Stimulated activated naive CD8-positive, alpha-beta T cell treated with anti-CD3 and anti-CD28 coated beads, Interleukin-15, Interleukin-2, amounts not matched to agents 100 ng/mL and 50 ng/mL, for 24 hours (primary cell): ENCODE measurements at regions not wholly inside any gene's neighbourhood (a gene's known extent, or its start where the extent isn't known, plus 50 kb on each side); places are given as distances from the start of the nearest gene placed in this dataset.

Source experiments
- H3K27ac Mint-ChIP-seq: one replicate; pipeline ENCODE4 v1.8.0; 2021; ENCODE audit warnings: mild to moderate bottlenecking, mixed read lengths
- H3K27me3 Mint-ChIP-seq: one replicate; pipeline ENCODE4 v1.8.0; 2021; ENCODE audit warnings: mixed read lengths
- H3K36me3 Mint-ChIP-seq: one replicate; pipeline ENCODE4 v1.8.0; 2021; ENCODE audit warnings: low read depth, mixed read lengths
- H3K4me1 Mint-ChIP-seq: one replicate; pipeline ENCODE4 v1.8.0; 2021; ENCODE audit warnings: low read depth, mixed read lengths
- H3K4me3 Mint-ChIP-seq: one replicate; pipeline ENCODE4 v1.8.0; 2021; ENCODE audit warnings: mild to moderate bottlenecking, mixed read lengths
- H3K9me3 Mint-ChIP-seq: one replicate; pipeline ENCODE4 v1.8.0; 2021; ENCODE audit warnings: mixed read lengths

DNA sequence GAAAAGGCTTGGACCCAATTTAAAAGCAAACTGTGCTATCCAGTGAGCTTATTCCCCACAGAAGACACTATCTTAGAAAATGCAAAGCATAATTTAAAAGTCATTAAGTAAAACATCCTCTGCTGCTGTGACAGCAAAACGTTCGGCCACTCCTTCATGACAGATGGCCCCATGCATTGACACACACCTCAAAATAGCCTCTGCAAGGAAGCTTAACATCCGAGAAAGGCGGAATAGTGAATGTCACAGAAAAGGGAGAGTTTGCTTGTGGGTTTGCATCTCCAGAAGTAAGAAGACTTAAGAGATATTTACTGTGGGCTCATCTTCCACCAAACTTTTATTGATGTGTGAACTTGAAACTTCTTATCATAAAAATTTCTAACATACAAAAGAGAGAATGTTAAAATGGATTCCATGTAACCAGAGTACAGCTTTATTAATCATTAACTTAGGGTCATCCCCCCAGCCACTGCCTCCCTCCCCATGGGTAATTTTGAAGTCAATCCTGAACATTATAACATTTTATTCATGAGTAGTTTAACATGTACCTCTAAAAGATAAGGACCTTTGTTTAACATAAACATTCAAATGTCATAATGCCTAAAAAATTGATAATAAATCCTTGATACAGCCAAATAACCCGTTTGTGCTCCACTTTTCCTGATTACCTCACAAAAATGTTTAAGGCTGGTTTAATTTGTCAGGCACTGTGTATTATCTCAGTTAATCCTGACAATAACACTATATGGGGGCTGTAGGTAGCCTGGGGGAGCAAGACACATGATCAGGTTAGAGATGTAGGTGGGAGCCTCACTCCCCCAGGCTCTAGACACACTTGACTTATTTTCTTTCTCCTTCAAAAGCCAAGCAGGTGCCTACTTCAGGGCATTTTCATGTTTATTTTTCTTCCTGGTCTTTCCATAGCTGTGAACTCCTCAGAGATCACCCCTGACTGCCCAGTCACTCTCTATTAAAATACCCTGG, 119.7 kb upstream of the TMCC3 start:
- Mint-ChIP-seq H3K4me3 (no peak overlapping the region), H3K9me3 (no peaks in the 10 kb centered on the region), H3K4me1 (peaks cover 18% of the 10 kb centered on the region), H3K36me3 (no peaks in the 10 kb centered on the region), H3K27ac (no peak overlapping the region), H3K27me3 (peaks cover 27% of the 10 kb centered on the region)

DNA sequence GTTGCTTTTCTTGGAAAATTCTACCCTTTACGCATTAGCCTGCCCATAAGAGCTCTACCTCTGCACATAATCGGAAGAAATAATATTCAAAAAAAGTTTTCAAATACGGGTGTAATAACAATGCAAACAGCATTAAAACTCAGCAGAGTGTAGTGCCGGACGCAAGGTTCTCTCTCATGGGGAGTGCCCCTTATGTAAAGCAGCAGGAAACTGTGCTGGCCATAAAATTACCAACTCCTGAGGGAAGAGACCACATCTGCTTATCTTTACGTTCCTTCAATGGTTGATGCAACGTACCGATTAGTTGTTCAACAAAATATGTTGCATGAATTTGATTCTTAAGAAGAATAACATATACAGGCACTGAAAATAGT, 118.7 kb upstream of the TMCC3 start:
- H3K9me3 Mint-ChIP-seq = no peaks in the 10 kb centered on the region

DNA sequence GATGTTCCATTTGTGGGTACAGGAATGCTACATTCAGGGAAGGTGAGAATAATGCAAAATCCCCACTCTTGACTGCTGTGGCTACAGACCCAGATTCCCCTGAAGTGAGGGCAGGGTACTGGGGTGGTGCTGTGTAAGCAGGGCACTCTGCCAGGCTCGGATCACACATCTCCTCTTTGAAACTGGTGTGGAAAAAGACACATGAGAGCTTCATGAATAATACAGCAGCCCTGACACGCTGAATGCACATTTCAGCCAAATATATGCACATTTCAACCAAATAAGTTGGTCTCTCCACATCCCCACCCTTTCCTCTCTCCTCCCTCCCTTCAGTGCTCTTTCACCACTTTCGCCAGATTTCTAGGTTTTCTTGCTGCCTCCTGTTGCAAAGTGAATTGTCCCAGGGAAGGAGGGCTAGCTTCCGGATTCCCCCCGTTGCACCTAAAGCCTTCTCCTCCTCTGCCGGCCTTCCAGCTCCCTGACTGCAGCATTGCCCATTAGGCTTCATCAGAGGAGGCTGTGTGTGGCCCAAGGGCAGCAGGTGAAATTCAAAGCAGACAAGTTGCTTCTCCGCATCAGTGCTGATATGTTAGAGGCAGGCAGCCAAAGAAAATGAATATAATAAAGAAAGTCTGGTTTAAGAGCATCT, 118.2 kb upstream of the TMCC3 start:
- Mint-ChIP-seq H3K27ac (no peak overlapping the region), H3K36me3 (no peaks in the 10 kb centered on the region), H3K9me3 (no peaks in the 10 kb centered on the region), H3K4me3 (peak overlapping the region; percentile 40), H3K4me1 (peaks cover 18% of the 10 kb centered on the region), H3K27me3 (peaks cover 27% of the 10 kb centered on the region)

More for the DNA sequence above, 118.7 kb upstream of the TMCC3 start:
- Mint-ChIP-seq H3K4me3 (peak overlapping the region; percentile 40), H3K4me1 (peaks cover 18% of the 10 kb centered on the region), H3K27me3 (peaks cover 27% of the 10 kb centered on the region), H3K36me3 (no peaks in the 10 kb centered on the region), H3K27ac (no peak overlapping the region)

DNA sequence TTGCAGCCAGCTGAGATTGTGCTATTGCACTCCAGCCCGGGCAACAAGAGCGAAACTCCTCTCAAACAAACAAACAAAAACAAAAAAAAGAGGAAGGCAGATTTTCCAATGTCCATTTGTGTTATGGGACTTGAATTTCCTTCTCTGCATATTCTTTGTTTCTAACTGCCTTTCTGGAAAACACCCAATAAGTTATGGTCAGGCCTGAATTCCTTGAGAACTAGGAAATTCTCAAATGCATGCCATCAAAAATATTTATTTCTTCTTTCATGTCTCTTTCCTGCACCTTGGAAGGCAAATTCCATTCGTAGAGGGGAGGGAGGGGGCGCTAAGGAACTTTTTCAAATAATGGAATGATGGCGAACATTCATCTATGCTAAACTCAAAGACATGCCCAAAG, 117.6 kb upstream of the TMCC3 start:
- no peak overlapping the region for H3K27ac Mint-ChIP-seq
- H3K4me1 Mint-ChIP-seq = peaks cover 20% of the 10 kb centered on the region
- no peaks in the 10 kb centered on the region for H3K9me3 Mint-ChIP-seq
- H3K36me3 Mint-ChIP-seq = no peaks in the 10 kb centered on the region
- H3K27me3 Mint-ChIP-seq = peaks cover 27% of the 10 kb centered on the region
- no peak overlapping the region for H3K4me3 Mint-ChIP-seq

DNA sequence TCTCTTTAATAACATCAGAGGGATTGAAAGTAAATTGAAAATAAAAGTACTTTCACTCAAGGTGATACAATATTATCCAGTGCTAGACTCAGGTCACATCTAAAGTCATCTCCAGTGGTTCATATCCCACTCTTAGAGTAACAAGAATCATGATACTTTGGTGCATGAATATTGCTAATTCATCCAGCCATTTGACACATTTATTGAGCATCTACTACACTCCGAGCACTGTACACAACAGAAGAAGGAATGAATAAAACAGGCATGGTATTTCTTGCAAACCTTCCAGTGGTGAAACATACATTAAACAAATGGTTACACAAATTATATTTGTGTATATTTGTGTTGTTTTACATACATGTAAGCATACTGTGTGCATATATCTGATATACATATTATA, 116.0 kb upstream of the TMCC3 start:
- Mint-ChIP-seq H3K4me1 (peaks cover 26% of the 10 kb centered on the region), H3K4me3 (no peak overlapping the region), H3K9me3 (no peaks in the 10 kb centered on the region), H3K27ac (no peak overlapping the region), H3K36me3 (no peaks in the 10 kb centered on the region), H3K27me3 (peaks cover 24% of the 10 kb centered on the region)

DNA sequence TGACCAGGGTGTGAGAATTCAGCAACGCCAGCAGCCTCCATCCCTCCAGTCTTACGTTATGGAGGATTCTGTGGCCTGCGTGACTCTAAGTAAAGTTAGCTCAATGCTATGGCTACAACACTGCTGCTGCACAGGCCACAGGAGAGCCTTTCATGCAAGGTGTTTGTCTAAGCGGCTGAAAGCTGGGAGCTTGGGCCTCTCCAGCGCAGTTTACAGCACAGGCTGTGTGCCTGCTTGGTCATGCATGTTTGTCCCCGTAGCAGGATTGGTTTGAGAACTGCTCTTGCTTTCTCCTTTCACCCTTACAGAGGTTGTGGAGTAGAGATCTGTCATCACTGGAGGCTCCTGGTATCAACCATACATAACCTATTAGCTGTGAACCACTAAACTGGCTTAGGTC, 113.1 kb upstream of the TMCC3 start:
- peaks cover 12% of the 10 kb centered on the region for H3K4me1 Mint-ChIP-seq
- H3K9me3 Mint-ChIP-seq = no peaks in the 10 kb centered on the region
- H3K4me3 Mint-ChIP-seq = no peak overlapping the region
- peaks cover 8% of the 10 kb centered on the region for H3K27me3 Mint-ChIP-seq
- H3K36me3 Mint-ChIP-seq = no peaks in the 10 kb centered on the region
- no peak overlapping the region for H3K27ac Mint-ChIP-seq

DNA sequence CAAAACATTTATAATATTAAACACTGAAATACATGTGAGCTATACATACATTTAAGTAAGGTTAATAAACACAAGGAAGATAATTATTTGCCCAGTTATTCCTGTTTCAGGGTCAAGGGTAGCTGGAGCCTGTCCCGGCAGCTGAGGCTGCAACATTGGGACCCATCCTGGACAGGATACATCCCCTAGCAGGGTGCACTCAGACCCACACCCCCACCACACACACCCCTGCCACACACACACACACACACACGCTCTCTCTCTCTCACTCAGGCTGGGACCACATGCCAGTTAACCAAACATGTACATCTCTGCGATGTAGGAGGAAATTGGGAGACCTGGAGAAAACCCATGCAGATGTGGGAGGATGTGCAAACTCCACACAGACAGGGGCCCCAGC, 112.6 kb upstream of the TMCC3 start:
- Mint-ChIP-seq H3K36me3 (no peaks in the 10 kb centered on the region), H3K27ac (no peak overlapping the region)

DNA sequence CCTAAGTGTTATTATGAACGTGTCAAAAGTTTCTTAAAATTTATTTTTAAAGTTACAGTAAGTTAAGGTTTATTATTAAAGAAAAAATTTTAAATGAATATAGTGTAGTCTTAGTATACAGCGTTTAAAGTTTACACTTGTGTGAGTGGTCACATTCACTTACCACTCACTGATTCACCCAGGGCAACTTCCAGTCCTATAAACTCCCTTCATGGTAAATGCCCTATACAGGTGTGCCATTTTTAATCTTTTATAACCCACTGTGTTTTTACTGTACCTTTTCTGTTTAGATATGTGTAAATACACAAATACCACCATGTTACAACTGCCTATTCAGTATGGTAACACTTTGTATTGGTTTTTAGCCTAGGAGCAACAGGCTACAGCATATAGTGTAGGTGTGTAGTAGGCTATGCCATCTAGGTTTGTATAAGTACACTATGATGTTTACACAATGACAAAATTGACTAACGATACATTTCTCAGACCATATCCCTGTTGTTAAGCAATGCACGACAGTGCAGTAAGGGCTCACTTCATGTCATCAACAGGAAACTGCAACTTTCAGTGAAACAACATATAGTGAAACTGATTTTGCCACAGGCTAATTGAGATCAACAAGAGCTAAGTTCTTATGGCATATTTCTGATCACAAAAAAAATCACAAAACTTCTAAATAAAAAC, 112.0 kb upstream of the TMCC3 start:
- Mint-ChIP-seq H3K36me3 (no peaks in the 10 kb centered on the region), H3K4me1 (peaks cover 11% of the 10 kb centered on the region), H3K4me3 (no peak overlapping the region), H3K9me3 (no peaks in the 10 kb centered on the region), H3K27me3 (peaks cover 8% of the 10 kb centered on the region), H3K27ac (no peak overlapping the region)

More for the DNA sequence above, 112.6 kb upstream of the TMCC3 start:
- peaks cover 11% of the 10 kb centered on the region for H3K4me1 Mint-ChIP-seq
- no peak overlapping the region for H3K4me3 Mint-ChIP-seq
- peaks cover 8% of the 10 kb centered on the region for H3K27me3 Mint-ChIP-seq
- H3K9me3 Mint-ChIP-seq = no peaks in the 10 kb centered on the region

DNA sequence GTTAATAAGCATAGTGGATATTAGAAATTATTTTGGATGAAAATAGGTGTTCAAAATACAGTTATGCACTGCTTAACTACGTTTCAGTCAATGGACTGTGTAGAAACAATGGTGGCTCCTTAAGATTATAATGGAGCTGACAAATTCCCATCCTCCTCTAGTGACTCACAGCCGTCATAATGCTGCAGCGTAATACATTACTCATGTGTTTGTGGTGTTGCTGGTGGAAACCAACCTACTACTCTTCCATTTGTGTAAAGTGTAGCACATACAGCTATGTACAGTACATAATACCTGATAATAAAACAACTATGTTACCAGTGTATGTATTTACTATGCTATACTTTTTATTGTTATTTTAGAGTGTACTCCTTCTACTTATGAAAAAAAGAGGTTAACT, 111.2 kb upstream of the TMCC3 start:
- H3K27me3 Mint-ChIP-seq = peaks cover 4% of the 10 kb centered on the region
- H3K27ac Mint-ChIP-seq = no peak overlapping the region
- no peaks in the 10 kb centered on the region for H3K9me3 Mint-ChIP-seq
- H3K36me3 Mint-ChIP-seq = no peaks in the 10 kb centered on the region
- H3K4me3 Mint-ChIP-seq = no peak overlapping the region
- peaks cover 11% of the 10 kb centered on the region for H3K4me1 Mint-ChIP-seq

DNA sequence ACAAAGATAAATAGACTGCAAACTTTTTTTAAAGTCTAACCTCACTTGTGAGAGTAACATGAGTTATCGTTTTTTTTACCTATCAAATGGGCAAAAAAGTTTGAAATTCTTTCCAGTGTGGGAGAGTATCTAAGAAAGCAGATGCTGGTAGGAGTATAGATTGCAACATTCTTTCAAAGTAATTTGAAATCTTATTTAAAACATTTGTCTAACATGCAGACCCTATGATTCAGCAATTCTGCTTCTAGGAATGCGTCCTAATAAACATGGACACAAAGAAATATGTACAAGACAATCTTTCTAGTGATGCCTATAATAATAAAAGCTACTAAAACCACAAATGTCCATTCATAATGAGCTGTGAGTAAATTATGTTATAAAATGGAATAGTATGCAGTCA, 110.4 kb upstream of the TMCC3 start:
- Mint-ChIP-seq H3K36me3 (no peaks in the 10 kb centered on the region), H3K9me3 (no peaks in the 10 kb centered on the region), H3K27me3 (no peaks in the 10 kb centered on the region), H3K27ac (no peak overlapping the region), H3K4me1 (peaks cover 8% of the 10 kb centered on the region), H3K4me3 (no peak overlapping the region)

DNA sequence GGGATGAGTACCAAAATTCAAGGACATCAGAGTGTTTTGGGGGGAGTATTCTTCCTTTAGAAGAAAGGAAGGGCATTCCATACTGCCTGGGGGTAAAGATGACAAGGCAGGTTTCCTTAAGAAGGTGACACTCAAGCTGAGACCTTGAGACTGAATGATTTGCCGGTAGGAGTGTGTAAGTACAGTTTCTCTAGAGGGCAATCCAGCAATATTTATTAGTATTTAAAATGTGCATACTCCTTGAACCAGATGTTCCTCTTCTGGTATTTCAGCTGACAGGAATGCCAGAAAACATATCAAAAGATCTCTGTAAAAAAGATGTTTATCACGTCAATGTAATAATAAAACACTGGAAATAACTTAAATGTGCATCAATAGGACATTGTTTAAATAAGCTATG, 106.4 kb upstream of the TMCC3 start:
- Mint-ChIP-seq H3K36me3 (no peaks in the 10 kb centered on the region), H3K4me3 (no peak overlapping the region), H3K9me3 (no peaks in the 10 kb centered on the region), H3K27me3 (peaks cover 4% of the 10 kb centered on the region), H3K4me1 (no peaks in the 10 kb centered on the region), H3K27ac (no peak overlapping the region)

DNA sequence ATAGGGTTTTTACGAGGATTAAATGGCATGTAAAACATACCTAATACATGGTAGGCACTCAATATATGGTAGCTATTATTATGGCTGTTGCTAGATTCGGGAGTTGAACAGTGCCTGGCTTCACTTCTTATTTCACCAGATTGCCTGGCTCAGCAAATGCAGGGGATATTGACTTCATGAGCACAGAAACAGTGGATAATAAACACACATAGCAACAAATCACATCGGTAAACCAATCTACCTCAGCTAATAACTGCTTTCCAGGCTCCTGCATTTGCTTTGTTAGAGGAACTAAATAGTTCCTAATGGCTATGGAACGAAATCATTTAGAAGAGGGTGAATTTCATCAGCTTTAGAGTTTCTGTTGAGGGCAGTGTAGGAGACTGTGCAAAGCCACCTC, 105.2 kb upstream of the TMCC3 start:
- H3K36me3 Mint-ChIP-seq = no peaks in the 10 kb centered on the region
- H3K9me3 Mint-ChIP-seq = no peaks in the 10 kb centered on the region
- H3K27me3 Mint-ChIP-seq = peaks cover 4% of the 10 kb centered on the region
- H3K4me3 Mint-ChIP-seq = no peak overlapping the region
- H3K4me1 Mint-ChIP-seq = no peaks in the 10 kb centered on the region
- H3K27ac Mint-ChIP-seq = no peak overlapping the region

DNA sequence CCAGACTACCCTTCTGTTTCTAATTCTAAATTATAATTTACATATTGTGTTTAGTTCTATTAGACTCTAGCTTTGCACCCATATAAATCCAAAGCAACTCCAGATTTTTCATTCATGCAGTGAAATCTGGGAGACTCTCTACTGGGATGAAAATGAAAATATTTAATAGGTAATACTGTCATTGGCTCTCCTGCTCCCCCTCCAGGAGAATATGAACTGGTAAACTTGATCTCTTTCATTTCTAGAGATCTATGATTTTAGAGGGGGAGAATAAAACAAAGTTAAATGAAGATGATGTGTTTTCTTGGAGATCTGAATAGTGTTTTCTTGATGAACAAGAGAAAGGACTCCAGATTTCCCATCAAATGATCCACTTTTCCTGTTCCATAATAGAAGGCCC, 104.3 kb upstream of the TMCC3 start:
- no peaks in the 10 kb centered on the region for H3K9me3 Mint-ChIP-seq
- peaks cover 4% of the 10 kb centered on the region for H3K27me3 Mint-ChIP-seq
- H3K4me3 Mint-ChIP-seq = no peak overlapping the region
- H3K27ac Mint-ChIP-seq = no peak overlapping the region
- H3K4me1 Mint-ChIP-seq = no peaks in the 10 kb centered on the region
- no peaks in the 10 kb centered on the region for H3K36me3 Mint-ChIP-seq

DNA sequence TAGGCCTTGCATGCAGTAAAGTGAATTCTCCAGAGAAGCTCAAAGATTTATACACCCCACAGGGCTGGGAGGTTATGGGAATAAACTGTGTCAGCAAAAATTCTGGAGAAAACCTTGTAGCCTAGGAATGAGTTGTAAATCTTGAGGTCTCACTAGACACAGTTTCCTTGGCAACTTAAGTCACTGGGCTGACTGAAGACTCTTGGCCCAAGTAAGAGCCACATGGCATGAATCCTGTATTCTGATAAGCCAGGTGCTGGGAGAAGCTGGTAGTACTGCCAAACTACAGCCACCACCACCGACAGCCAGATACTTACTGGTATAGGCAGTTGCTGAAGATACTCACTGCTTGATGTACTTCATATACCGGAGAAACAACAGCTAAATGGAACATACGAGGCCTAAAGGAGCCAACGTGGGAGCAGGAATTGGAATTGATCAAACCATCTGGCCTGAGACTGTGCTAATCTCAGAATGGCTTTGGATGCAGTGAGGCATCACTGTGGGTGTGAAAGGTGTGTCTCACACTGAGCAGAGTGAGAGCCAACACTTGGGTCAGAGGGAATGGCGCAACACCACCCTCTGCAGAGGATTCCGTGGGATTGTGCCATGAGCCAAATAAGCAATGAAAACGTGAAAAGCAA, 102.8 kb upstream of the TMCC3 start:
- Mint-ChIP-seq H3K9me3 (no peaks in the 10 kb centered on the region), H3K4me1 (no peaks in the 10 kb centered on the region), H3K36me3 (no peaks in the 10 kb centered on the region), H3K27ac (no peak overlapping the region), H3K27me3 (peaks cover 4% of the 10 kb centered on the region), H3K4me3 (no peak overlapping the region)

DNA sequence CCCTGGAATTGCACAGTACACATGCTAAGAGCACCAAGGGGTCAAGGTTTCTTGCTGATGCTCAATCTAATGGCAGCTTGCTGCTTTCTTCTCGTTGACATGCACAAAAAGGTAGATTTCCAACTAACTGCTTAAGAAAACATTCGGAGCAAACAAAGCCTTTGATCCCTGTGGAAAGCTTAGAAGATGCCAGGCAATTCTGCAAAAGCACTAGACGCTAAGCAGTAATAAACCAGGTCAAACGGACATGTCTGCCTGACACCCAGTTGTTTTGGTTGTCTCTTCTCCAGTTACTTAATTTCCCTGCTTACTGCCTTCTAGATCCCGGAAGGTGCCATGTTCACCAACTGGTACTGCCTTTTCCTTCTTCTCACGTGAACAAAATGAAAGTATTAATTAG, 100.5 kb upstream of the TMCC3 start:
- H3K36me3 Mint-ChIP-seq = no peaks in the 10 kb centered on the region
- H3K9me3 Mint-ChIP-seq = no peaks in the 10 kb centered on the region
- H3K27ac Mint-ChIP-seq = no peak overlapping the region
- H3K4me1 Mint-ChIP-seq = no peaks in the 10 kb centered on the region
- peaks cover 6% of the 10 kb centered on the region for H3K27me3 Mint-ChIP-seq
- H3K4me3 Mint-ChIP-seq = no peak overlapping the region
